B cell (primary cell): ENCODE measurements at regions not wholly inside any gene's neighbourhood (a gene's known extent, or its start where the extent isn't known, plus 50 kb on each side); places are given as distances from the start of the nearest gene placed in this dataset.

Experiments
- ATAC-seq: fragments of 200-7000 bp; cut with Tn5 transposase; one replicate; pipeline ENCODE4 v1.10.0; 2021; ENCODE audit warnings: low read depth, mild to moderate bottlenecking, moderate number of reproducible peaks, moderate library complexity
- CTCF ChIA-PET: fragments of 350-600 bp; sonication (Branson Sonifier 250); formaldehyde crosslinking; loops from one replicate; lab custom pipeline; 2021; ENCODE audit warnings: antibody characterized with exemption, inconsistent platforms; lab: Charles Lee
- POLR2A ChIA-PET: fragments of 350-600 bp; sonication (Branson Sonifier 250); formaldehyde crosslinking; loops from one replicate; lab custom pipeline; 2021; ENCODE audit warnings: antibody characterized with exemption; lab: Charles Lee
- DNase-seq: peaks from one replicate; pipeline ENCODE4 v3.0.0; 2013
- H2AFZ ChIP-seq: 2 replicates; pipeline ENCODE4 v1.6.1; 2012; ENCODE audit warnings: mild to moderate bottlenecking, low read depth, low read length; ENCODE audit not compliant: insufficient read depth, poor library complexity, severe bottlenecking
- H3K27ac ChIP-seq, 2 donors: 1 replicate in 1 of 2; 2 replicates in 1 of 2; pipeline ENCODE4 v1.5.1; 2012 to 2013; ENCODE audit warnings: low read length in 2 of 2, mild to moderate bottlenecking in 2 of 2, moderate library complexity in 1 of 2
- H3K27me3 ChIP-seq, 4 experiments: fragments of 200-600 bp in 1 of 4; sonication (generic) in 1 of 4; replicated peaks in 1 of 4; 1 replicate in 2 of 4; 2 replicates in 2 of 4; pipeline versions ENCODE4 v1.6.1 to v1.7.0; 2013 to 2016; ENCODE audit warnings: low read length in 3 of 4, mild to moderate bottlenecking in 2 of 4, mixed read lengths in 1 of 4, moderate library complexity in 1 of 4; ENCODE audit not compliant: insufficient read depth in 4 of 4, control insufficient read depth in 3 of 4; ENCODE audit errors: control extremely low read depth in 1 of 4
- H3K36me3 ChIP-seq, 2 experiments: replicated peaks in 1 of 2; 1 replicate in 1 of 2; 2 replicates in 1 of 2; pipeline versions ENCODE4 v1.6.1 to v1.7.1; 2013; ENCODE audit warnings: low read length in 1 of 2; ENCODE audit not compliant: insufficient read depth in 2 of 2, control insufficient read depth in 1 of 2; ENCODE audit errors: control extremely low read depth in 1 of 2, extremely low read depth in 1 of 2
- H3K4me1 ChIP-seq, 2 donors: fragments of 200-600 bp in 1 of 2; sonication (generic) in 1 of 2; 1 replicate in 1 of 2; 2 replicates in 1 of 2; pipeline versions ENCODE4 v1.5.1 to v1.6.1; 2013 to 2017; ENCODE audit warnings: low read length in 2 of 2; ENCODE audit not compliant: control insufficient read depth in 2 of 2, insufficient read depth in 2 of 2
- H3K4me2 ChIP-seq: replicated peaks from 2 replicates; pipeline ENCODE3; 2012; ENCODE audit warnings: mild to moderate bottlenecking, low read depth, low read length; ENCODE audit not compliant: poor library complexity, severe bottlenecking
- H3K4me3 ChIP-seq, 5 experiments: fragments of 200-600 bp in 1 of 5; sonication (generic) in 1 of 5; 1 replicate in 3 of 5; 2 replicates in 2 of 5; pipeline versions ENCODE4 v1.5.1 to v1.7.0; 2011 to 2016; ENCODE audit warnings: low read length in 4 of 5, mild to moderate bottlenecking in 4 of 5, low read depth in 2 of 5, control low read depth in 1 of 5, moderate library complexity in 1 of 5; ENCODE audit not compliant: insufficient read depth in 1 of 5; ENCODE audit errors: control extremely low read depth in 1 of 5, extremely low read depth in 1 of 5
- H3K79me2 ChIP-seq: fragments of 200-600 bp; sonication (generic); one replicate; pipeline ENCODE4 v1.6.0; 2016; ENCODE audit warnings: low read length; ENCODE audit not compliant: control insufficient read depth, insufficient read depth
- H3K9ac ChIP-seq: fragments of 200-600 bp; sonication (generic); 2 replicates; pipeline ENCODE4 v1.6.1; 2017; ENCODE audit warnings: mild to moderate bottlenecking, low read length, moderate library complexity
- H3K9me3 ChIP-seq, 3 donors: one replicate each; pipeline versions ENCODE4 v1.6.1 to v1.7.1; 2013; ENCODE audit warnings: low read length in 2 of 3; ENCODE audit not compliant: control insufficient read depth in 2 of 3, insufficient read depth in 1 of 3; ENCODE audit errors: control extremely low read depth in 1 of 3
- H4K20me1 ChIP-seq: 2 replicates; pipeline ENCODE4 v1.6.0; 2012; ENCODE audit warnings: mild to moderate bottlenecking, low read length; ENCODE audit not compliant: insufficient read depth, control insufficient read depth, poor library complexity, severe bottlenecking
- H3K27ac Mint-ChIP-seq: one replicate; pipeline ENCODE4 v1.8.0; 2021; ENCODE audit warnings: mixed read lengths
- H3K27me3 Mint-ChIP-seq: one replicate; pipeline ENCODE4 v1.8.0; 2021; ENCODE audit warnings: mixed read lengths
- H3K4me1 Mint-ChIP-seq: one replicate; pipeline ENCODE4 v1.8.0; 2021; ENCODE audit warnings: mixed read lengths
- H3K4me3 Mint-ChIP-seq: one replicate; pipeline ENCODE4 v1.8.0; 2021; ENCODE audit warnings: mixed read lengths
- H3K9me3 Mint-ChIP-seq: one replicate; pipeline ENCODE4 v1.8.0; 2022; ENCODE audit warnings: mixed read lengths; ENCODE audit not compliant: insufficient read depth
- CTCF ChIP-seq: fragments of 200-600 bp; IDR thresholded peaks from one replicate; pipeline ENCODE4 v1.8.0; 2022; ENCODE audit warnings: antibody characterized with exemption, mild to moderate bottlenecking
- EZH2 ChIP-seq: IDR thresholded peaks from 2 replicates; pipeline ENCODE4 v1.6.1; 2012; ENCODE audit warnings: borderline replicate concordance, low read depth, mild to moderate bottlenecking, moderate library complexity, low read length; ENCODE audit not compliant: insufficient read depth, poor library complexity, severe bottlenecking
- WGBS: methylation state at CpG from one replicate; pipeline ENCODE4 v1.1.5; 2013; ENCODE audit warnings: missing lambda C conversion rate; ENCODE audit not compliant: insufficient coverage; 5-methylcytosine and 5-hydroxymethylcytosine counted together
- intact Hi-C: fragments of 100-400 bp; cut with micrococcal nuclease; formaldehyde crosslinking; loops from one replicate; pipeline ENCODE4 v1.10.0; 2022

GRCh38 chr12:75677522-75677921 lies 166.1 kb upstream of the KRR1 start:
- H3K27me3 ChIP-seq = no peaks in the 10 kb centered on the region
- Mint-ChIP-seq H3K27ac (no peak overlapping the region), H3K27me3 (peaks cover 12% of the 10 kb centered on the region), H3K4me3 (no peak overlapping the region), H3K4me1 (no peaks in the 10 kb centered on the region), H3K9me3 (peaks cover 2% of the 10 kb centered on the region)
- ATAC-seq = no peak
- ChIA-PET CTCF (no interaction called here), POLR2A (interaction anchor here (0.6 kb wide), 1 partner anchor 227 kb away, joined by 6 read pairs; no protein-coding TSS in a partner anchor)
- no peak overlapping the region for H2AFZ ChIP-seq
- no peak overlapping the region for H3K4me2 ChIP-seq
- WGBS = 100% methylated on average over 1 of the region's 5 CpGs
- no peaks in the 10 kb centered on the region for H3K9me3 ChIP-seq
- no peak overlapping the region for H3K4me3 ChIP-seq
- intact Hi-C loops = no loop called here
- no peaks in the 10 kb centered on the region for H4K20me1 ChIP-seq
- H3K36me3 ChIP-seq = no peaks in the 10 kb centered on the region
- TF ChIP-seq EZH2 (no peak), CTCF (no peak)
- no peaks in the 10 kb centered on the region for H3K79me2 ChIP-seq
- no peaks in the 10 kb centered on the region for H3K4me1 ChIP-seq
- no peak overlapping the region for H3K27ac ChIP-seq
- DNase-seq = no peak
- no peak overlapping the region for H3K9ac ChIP-seq

GRCh38 chr12:75674393-75674792 lies 163.0 kb upstream of the KRR1 start:
- H3K9ac ChIP-seq = no peak overlapping the region
- CTCF ChIA-PET = no interaction called here
- H3K27ac Mint-ChIP-seq = no peak overlapping the region
- DNase-seq (no peak), ATAC-seq (no peak)
- H3K27me3 Mint-ChIP-seq = peaks cover 9% of the 10 kb centered on the region
- POLR2A ChIA-PET = no interaction called here
- H4K20me1 ChIP-seq = no peaks in the 10 kb centered on the region
- no peaks in the 10 kb centered on the region for H3K4me1 Mint-ChIP-seq
- no peak overlapping the region for H3K4me3 Mint-ChIP-seq
- H3K36me3 ChIP-seq = no peaks in the 10 kb centered on the region
- no peaks in the 10 kb centered on the region for H3K79me2 ChIP-seq
- intact Hi-C loops = no loop called here
- H3K4me1 ChIP-seq = no peaks in the 10 kb centered on the region
- no peak overlapping the region for H3K27ac ChIP-seq
- no peak overlapping the region for H3K4me3 ChIP-seq
- no peak overlapping the region for H3K4me2 ChIP-seq
- no peak for TF ChIP-seq EZH2
- no peak for TF ChIP-seq CTCF
- H3K27me3 ChIP-seq = no peaks in the 10 kb centered on the region
- WGBS = 86% methylated on average over 1 of the region's 2 CpGs
- H3K9me3 Mint-ChIP-seq = no peaks in the 10 kb centered on the region
- no peaks in the 10 kb centered on the region for H3K9me3 ChIP-seq
- no peak overlapping the region for H2AFZ ChIP-seq
